MCF 10A (cell line): ENCODE measurements at regions not wholly inside any gene's neighbourhood (a gene's known extent, or its start where the extent isn't known, plus 50 kb on each side); places are given as distances from the start of the nearest gene placed in this dataset.

Experiments used
- BruUV-seq: library from RNA; stranded (reverse); fragments of 400-500 nt; replicated peaks from 2 replicates; lab custom pipeline; 2021; lab: Mats Ljungman, UMichigan
- CTCF ChIA-PET: fragments of 300-600 bp; sonication (Branson Sonifier 250); formaldehyde crosslinking; extraction: SDS; loops from one replicate; lab custom pipeline; 2021; ENCODE audit warnings: antibody characterized with exemption, inconsistent platforms; lab: Yijun Ruan, JAX
- POLR2A ChIA-PET: fragments of 300-600, 350-650 bp; sonication (Branson Sonifier 250); formaldehyde crosslinking; extraction: SDS; loops from one replicate; lab custom pipeline; 2020; ENCODE audit warnings: antibody characterized with exemption, inconsistent platforms; lab: Yijun Ruan, JAX
- DNase-seq: peaks from one replicate; pipeline ENCODE4 v3.0.0-alpha.2; 2018; ENCODE audit not compliant: unreplicated experiment
- H3K27ac Mint-ChIP-seq: one replicate; pipeline ENCODE4 v1.8.0; 2022; ENCODE audit warnings: mild to moderate bottlenecking, low read depth, mixed read lengths; ENCODE audit not compliant: unreplicated experiment
- H3K27me3 Mint-ChIP-seq: one replicate; pipeline ENCODE4 v1.8.0; 2022; ENCODE audit warnings: mixed read lengths; ENCODE audit not compliant: insufficient read depth, unreplicated experiment
- H3K36me3 Mint-ChIP-seq: one replicate; pipeline ENCODE4 v1.8.0; 2022; ENCODE audit warnings: mild to moderate bottlenecking, moderate library complexity, mixed read lengths; ENCODE audit not compliant: insufficient read depth, unreplicated experiment
- H3K4me1 Mint-ChIP-seq: one replicate; pipeline ENCODE4 v1.8.0; 2022; ENCODE audit warnings: mixed read lengths; ENCODE audit not compliant: insufficient read depth, unreplicated experiment
- H3K4me3 Mint-ChIP-seq: one replicate; pipeline ENCODE4 v1.8.0; 2022; ENCODE audit warnings: mild to moderate bottlenecking, moderate library complexity, mixed read lengths; ENCODE audit not compliant: unreplicated experiment
- H3K9me3 Mint-ChIP-seq: one replicate; pipeline ENCODE4 v1.8.0; 2022; ENCODE audit warnings: mixed read lengths; ENCODE audit not compliant: unreplicated experiment
- CTCF ChIP-seq: fragments of 200-600 bp; IDR thresholded peaks from one replicate; pipeline ENCODE4 v1.8.0; 2022; ENCODE audit warnings: antibody characterized with exemption, mild to moderate bottlenecking; ENCODE audit not compliant: unreplicated experiment
- intact Hi-C: fragments of 100-400 bp; cut with micrococcal nuclease; formaldehyde crosslinking; loops from 2 replicates; pipeline ENCODE4 v1.14.1; 2022

GRCh38 chr1:103180660-103181059, 72.3 kb upstream of the COL11A1 start:
- Mint-ChIP-seq H3K27me3 (peaks cover 45% of the 10 kb centered on the region), H3K27ac (no peak overlapping the region), H3K36me3 (no peaks in the 10 kb centered on the region), H3K9me3 (no peaks in the 10 kb centered on the region), H3K4me1 (peaks cover 5% of the 10 kb centered on the region), H3K4me3 (no peak overlapping the region)
- BruUV-seq = no TSS peak
- ChIA-PET POLR2A (no interaction called here), CTCF (interaction anchor here (0.6 kb wide), 2 partner anchors 19 to 162 kb away, joined by 4 to 5 read pairs; no protein-coding TSS in a partner anchor)
- intact Hi-C loops = no loop called here
- TF ChIP-seq CTCF = no peak
- DNase-seq = no peak

GRCh38 chr1:103177108-103177775, 68.9 kb upstream of the COL11A1 start:
- no peaks in the 10 kb centered on the region for H3K36me3 Mint-ChIP-seq
- no peak for TF ChIP-seq CTCF
- H3K9me3 Mint-ChIP-seq = no peaks in the 10 kb centered on the region
- DNase-seq = no peak
- intact Hi-C loops = no loop called here
- H3K27me3 Mint-ChIP-seq = peaks cover 38% of the 10 kb centered on the region
- peaks cover 5% of the 10 kb centered on the region for H3K4me1 Mint-ChIP-seq
- H3K4me3 Mint-ChIP-seq = no peak overlapping the region
- BruUV-seq = no TSS peak
- CTCF ChIA-PET = no interaction called here
- POLR2A ChIA-PET = no interaction called here
- H3K27ac Mint-ChIP-seq = no peak overlapping the region

DNA sequence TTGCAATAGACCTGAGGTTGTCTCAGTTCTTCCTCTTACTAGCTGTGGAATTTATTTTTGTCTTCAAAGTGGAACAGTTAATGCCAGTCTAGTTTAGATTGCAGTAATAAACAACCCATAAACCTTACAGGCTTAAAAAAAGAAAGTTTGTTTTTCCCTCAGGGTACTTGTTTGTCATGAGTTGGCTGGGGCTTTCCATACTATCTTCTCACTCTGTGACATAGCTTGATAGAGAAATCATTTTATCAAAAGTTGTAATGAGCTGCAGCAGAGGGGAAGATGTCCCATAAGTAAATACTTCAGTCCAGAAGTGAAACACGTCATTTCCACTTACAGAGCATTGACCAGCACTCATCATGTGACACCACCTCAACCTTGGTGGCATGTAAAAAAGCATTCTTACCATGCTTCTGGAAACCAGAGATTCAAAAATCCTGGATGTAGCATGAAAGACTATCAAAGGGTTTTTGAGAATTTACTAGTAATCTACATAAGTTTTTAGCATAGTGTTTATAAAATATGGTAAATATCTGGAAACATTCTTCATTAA, 62.8 kb upstream of the COL11A1 start:
- H3K27ac Mint-ChIP-seq = no peak overlapping the region
- ChIA-PET POLR2A (no interaction called here), CTCF (no interaction called here)

DNA sequence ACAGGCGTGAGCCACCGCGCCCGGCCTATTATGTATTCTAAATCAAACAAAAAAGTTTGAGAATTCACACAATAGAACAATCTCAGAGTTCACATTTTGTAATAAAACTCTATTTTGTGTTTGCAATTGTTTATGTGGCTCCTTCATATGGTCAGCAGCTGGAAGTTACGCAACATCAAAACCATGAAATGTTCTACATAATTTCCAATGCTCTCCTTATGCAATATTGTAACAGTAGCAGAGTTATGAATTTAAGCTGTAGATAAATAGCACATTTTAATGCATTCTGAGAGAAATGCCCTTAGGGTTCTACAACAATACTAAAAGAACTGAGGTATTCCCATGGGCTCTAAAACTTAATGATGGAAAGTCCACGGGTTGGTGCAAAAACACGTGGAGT, 62.3 kb upstream of the COL11A1 start:
- H3K9me3 Mint-ChIP-seq = peaks cover 8% of the 10 kb centered on the region
- peak; percentile 34 for DNase-seq
- H3K4me3 Mint-ChIP-seq = no peak overlapping the region
- no peaks in the 10 kb centered on the region for H3K36me3 Mint-ChIP-seq
- POLR2A ChIA-PET = no interaction called here
- intact Hi-C loops = no loop called here
- peaks cover 13% of the 10 kb centered on the region for H3K27me3 Mint-ChIP-seq
- no peak overlapping the region for H3K27ac Mint-ChIP-seq
- CTCF ChIA-PET = no interaction called here
- no TSS peak for BruUV-seq
- no peak for TF ChIP-seq CTCF
- H3K4me1 Mint-ChIP-seq = no peaks in the 10 kb centered on the region

More for the DNA sequence above, 62.8 kb upstream of the COL11A1 start:
- H3K4me3 Mint-ChIP-seq = no peak overlapping the region
- no TSS peak for BruUV-seq
- DNase-seq = no peak
- H3K27me3 Mint-ChIP-seq = peaks cover 13% of the 10 kb centered on the region
- intact Hi-C loops = no loop called here
- H3K4me1 Mint-ChIP-seq = no peaks in the 10 kb centered on the region
- no peak for TF ChIP-seq CTCF
- peaks cover 6% of the 10 kb centered on the region for H3K9me3 Mint-ChIP-seq
- H3K36me3 Mint-ChIP-seq = no peaks in the 10 kb centered on the region
